PFSK-1 (cell line): ENCODE measurements at regions not wholly inside any gene's neighbourhood (a gene's known extent, or its start where the extent isn't known, plus 50 kb on each side); places are given as distances from the start of the nearest gene placed in this dataset.

ENCODE experiments used
- FOXP2 ChIP-seq: optimal IDR thresholded peaks from 2 replicates; pipeline ENCODE3; 2011; ENCODE audit warnings: borderline replicate concordance, control low read depth, inconsistent platforms; ENCODE audit not compliant: insufficient read depth; ENCODE audit errors: extremely low read length, extremely low read depth
- POLR2AphosphoS5 ChIP-seq: IDR thresholded peaks from 2 replicates; pipeline ENCODE4 v1.6.1; 2012; ENCODE audit warnings: low read depth, mild to moderate bottlenecking, control low read depth, low read length, moderate library complexity
- SIN3A ChIP-seq: IDR thresholded peaks from 2 replicates; pipeline ENCODE4 v1.6.1; 2012; ENCODE audit warnings: mild to moderate bottlenecking, low read length, moderate library complexity, borderline replicate concordance; ENCODE audit not compliant: insufficient read depth
- TAF1 ChIP-seq: IDR thresholded peaks from 2 replicates; pipeline ENCODE4 v1.6.1; 2012; ENCODE audit warnings: low read length, control low read depth, borderline replicate concordance; ENCODE audit not compliant: insufficient read depth
- TF ChIP-seq, protein P1 (sequence below), 2 experiments: IDR thresholded peaks; 2 replicates each; pipeline versions ENCODE4 v1.6.1 to v1.8.0; 2011 to 2012; ENCODE audit warnings: low read depth in 2 of 2, low read length in 2 of 2, control low read depth in 1 of 2, inconsistent platforms in 1 of 2, mild to moderate bottlenecking in 1 of 2, moderate library complexity in 1 of 2; ENCODE audit not compliant: insufficient read depth in 1 of 2

DNA sequence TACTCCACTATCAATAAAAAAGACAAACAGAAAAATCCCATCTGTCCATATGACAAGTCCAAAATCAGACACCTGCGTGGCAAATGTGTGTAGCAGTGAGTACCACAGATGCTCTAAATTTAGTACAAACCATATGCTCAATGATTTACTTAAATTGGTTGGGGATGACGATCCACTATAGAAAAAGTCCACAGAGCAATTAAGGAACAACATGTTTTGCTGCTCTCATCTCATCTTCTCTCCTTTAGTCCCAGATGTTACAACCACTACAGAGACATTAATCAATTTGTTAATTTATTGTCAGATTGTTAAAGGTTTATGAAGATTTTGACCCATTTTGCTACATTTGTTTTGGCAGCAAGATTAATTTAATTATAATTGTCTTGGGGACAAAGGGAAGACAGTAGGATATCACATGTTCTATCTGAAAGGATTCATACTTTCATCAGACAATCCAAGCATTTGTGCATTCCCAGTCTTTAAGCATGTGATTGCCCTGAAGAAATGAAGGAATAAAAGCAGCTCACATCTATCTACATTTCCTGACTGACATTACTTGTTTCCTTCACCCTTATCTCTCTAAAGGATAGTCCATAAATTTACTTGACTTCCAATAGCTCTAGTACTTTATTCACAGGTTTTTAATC, 2268.1 kb downstream of the PCDH7 start:
- TF ChIP-seq SIN3A (no peak), POLR2AphosphoS5 (no peak), TAF1 (no peak), FOXP2 (no peak)
- TF ChIP-seq, protein P1, sequence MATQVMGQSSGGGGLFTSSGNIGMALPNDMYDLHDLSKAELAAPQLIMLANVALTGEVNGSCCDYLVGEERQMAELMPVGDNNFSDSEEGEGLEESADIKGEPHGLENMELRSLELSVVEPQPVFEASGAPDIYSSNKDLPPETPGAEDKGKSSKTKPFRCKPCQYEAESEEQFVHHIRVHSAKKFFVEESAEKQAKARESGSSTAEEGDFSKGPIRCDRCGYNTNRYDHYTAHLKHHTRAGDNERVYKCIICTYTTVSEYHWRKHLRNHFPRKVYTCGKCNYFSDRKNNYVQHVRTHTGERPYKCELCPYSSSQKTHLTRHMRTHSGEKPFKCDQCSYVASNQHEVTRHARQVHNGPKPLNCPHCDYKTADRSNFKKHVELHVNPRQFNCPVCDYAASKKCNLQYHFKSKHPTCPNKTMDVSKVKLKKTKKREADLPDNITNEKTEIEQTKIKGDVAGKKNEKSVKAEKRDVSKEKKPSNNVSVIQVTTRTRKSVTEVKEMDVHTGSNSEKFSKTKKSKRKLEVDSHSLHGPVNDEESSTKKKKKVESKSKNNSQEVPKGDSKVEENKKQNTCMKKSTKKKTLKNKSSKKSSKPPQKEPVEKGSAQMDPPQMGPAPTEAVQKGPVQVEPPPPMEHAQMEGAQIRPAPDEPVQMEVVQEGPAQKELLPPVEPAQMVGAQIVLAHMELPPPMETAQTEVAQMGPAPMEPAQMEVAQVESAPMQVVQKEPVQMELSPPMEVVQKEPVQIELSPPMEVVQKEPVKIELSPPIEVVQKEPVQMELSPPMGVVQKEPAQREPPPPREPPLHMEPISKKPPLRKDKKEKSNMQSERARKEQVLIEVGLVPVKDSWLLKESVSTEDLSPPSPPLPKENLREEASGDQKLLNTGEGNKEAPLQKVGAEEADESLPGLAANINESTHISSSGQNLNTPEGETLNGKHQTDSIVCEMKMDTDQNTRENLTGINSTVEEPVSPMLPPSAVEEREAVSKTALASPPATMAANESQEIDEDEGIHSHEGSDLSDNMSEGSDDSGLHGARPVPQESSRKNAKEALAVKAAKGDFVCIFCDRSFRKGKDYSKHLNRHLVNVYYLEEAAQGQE (IDR thresholded peaks at IDR 0.05; ENCODE audit: insufficient read depth in 1 of 2, low read depth in 2 of 2, low read length in 2 of 2), result no peak

DNA sequence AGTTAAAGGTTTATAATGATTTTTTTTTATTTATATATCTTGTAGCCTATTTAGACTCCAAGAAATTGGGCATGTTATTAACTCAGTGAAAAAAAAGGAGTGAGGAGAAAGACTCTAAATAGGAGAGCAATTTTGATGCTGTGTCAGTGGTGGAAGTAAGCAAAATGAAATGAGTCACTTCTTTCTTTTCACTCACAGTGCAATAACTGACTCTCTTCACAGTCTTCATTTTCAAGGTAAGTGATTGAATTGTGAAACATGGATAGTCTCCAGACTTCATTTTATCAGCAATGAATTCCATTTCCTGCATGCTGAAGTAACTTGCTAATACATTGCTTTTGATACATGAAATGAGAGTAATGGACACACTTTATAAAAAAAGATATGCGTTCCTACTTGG, 2271.5 kb downstream of the PCDH7 start:
- TF ChIP-seq POLR2AphosphoS5 (no peak), FOXP2 (no peak)

DNA sequence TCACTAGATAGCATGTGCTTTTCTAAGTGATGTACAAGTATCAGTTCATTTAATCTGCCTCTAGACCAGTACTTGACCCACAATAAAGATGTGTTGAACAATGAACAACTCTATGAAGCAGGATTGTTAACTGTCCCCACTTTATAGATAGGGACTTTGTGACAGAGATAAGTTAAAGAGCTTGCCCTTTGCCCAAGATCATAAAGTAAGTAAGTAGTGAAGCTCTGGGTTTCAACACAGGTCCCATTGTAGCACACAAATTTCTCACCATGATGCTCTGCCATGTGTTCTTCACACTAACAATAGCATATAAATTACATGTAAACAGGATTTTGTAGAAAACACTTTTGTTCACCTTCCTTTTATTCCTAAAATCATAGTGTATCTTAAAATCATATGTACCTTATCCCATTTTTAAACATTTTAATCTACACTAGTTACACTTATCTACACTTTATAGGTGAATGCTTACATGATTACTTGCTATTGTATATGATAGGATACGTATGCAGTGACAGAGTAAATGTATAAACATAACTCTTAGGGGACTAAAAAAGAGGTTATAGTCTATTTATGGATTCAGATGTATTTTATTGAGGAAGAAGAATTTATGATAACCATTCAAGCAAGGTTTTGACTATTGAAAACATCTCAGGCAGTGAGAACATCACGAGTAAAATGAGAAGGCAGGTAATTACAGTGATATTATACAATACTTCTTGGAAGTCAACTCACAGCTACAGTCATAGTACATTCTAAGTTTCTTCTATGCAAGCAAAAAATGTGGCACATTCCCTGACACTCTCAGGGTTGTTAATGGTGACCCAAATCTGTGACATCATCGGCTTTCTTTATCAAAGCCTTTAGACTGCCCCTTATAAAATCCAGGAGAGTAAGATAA, 2275.1 kb downstream of the PCDH7 start:
- TF ChIP-seq, protein P1 (IDR thresholded peaks at IDR 0.05; ENCODE audit: insufficient read depth in 1 of 2, low read depth in 2 of 2, low read length in 2 of 2), result no peak
- no peak for TF ChIP-seq SIN3A
- TF ChIP-seq FOXP2, result no peak
- TF ChIP-seq TAF1, result no peak
- no peak for TF ChIP-seq POLR2AphosphoS5

DNA sequence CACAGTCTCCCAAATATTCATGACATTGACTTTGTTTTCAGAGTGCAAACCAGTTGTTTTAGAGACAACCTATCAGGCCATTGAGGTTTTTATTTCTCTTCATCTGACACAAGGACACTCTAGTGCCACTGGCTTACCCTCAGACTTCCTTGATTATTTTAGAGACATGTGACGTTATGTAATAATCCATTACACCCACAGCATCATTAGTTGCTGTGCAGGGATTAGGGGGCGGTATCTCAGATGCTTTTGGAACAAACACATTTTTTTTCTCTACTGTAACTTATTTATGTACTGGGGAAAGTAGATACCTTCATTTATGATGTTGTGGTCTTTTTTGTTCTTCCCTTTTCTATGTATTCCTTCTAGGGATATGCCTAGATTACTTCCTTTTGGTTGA, 2293.1 kb downstream of the PCDH7 start:
- TF ChIP-seq TAF1, result no peak
- no peak for TF ChIP-seq POLR2AphosphoS5
- TF ChIP-seq, protein P1 (IDR thresholded peaks at IDR 0.05; ENCODE audit: insufficient read depth in 1 of 2, low read depth in 2 of 2, low read length in 2 of 2), result no peak
- TF ChIP-seq SIN3A, result no peak
- no peak for TF ChIP-seq FOXP2

DNA sequence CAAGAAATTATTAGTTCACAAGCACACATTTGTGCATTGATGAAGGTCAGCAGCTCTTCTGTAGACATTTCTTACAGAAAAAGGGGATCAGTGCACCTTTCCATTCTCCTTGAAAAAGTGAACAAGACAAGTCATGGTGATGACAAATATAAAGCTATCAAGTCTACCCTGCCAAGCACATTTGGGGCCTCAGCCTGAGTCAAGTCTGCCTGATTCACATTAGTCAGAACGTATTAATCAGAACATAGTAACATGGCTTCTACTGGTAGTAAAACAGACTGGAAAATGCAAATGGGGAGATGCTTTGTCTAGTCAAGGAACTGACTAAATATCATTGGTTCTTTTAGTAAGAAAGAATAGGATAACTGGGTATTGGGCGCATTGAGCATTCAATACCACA, 2305.1 kb downstream of the PCDH7 start:
- no peak for TF ChIP-seq FOXP2
- TF ChIP-seq, protein P1 (IDR thresholded peaks at IDR 0.05; ENCODE audit: insufficient read depth in 1 of 2, low read depth in 2 of 2, low read length in 2 of 2), result no peak
- no peak for TF ChIP-seq TAF1
- TF ChIP-seq SIN3A, result no peak
- TF ChIP-seq POLR2AphosphoS5, result no peak
